Caco-2 (cell line): ENCODE measurements at regions not wholly inside any gene's neighbourhood (a gene's known extent, or its start where the extent isn't known, plus 50 kb on each side); places are given as distances from the start of the nearest gene placed in this dataset.
"Not testable (repeated sequence)": the region's sequence is repeated elsewhere in the genome, so short reads cannot be mapped to it uniquely, and the experiment has no call there.

ENCODE experiments used
- BruUV-seq: library from RNA; stranded (reverse); fragments of 400-500 nt; replicated peaks from 2 replicates; lab custom pipeline; 2021; lab: Mats Ljungman, UMichigan
- CTCF ChIA-PET: fragments of 300-600 bp; sonication (Branson Sonifier 250); formaldehyde crosslinking; loops from one replicate; lab custom pipeline; 2022; ENCODE audit warnings: antibody characterized with exemption; lab: Charles Lee
- POLR2A ChIA-PET: fragments of 300-600 bp; sonication (Branson Sonifier 250); formaldehyde crosslinking; loops from one replicate; lab custom pipeline; 2022; ENCODE audit warnings: antibody characterized with exemption; lab: Charles Lee
- DNase-seq, 2 experiments: peaks; one replicate each; pipeline versions ENCODE4 v3.0.0 to v3.0.0-alpha.2; 2020 to 2022
- H3K27me3 ChIP-seq: replicated peaks from 2 replicates; pipeline ENCODE4 v1.6.0; 2011; ENCODE audit warnings: low read length; ENCODE audit not compliant: control insufficient read depth, insufficient read depth
- H3K36me3 ChIP-seq: 2 replicates; pipeline ENCODE4 v1.5.1; 2011; ENCODE audit warnings: low read length; ENCODE audit not compliant: control insufficient read depth, insufficient read depth
- H3K4me1 ChIP-seq: fragments of 250-450 bp; sonication (Bioruptor Pico); 2 replicates; pipeline ENCODE4 v1.5.1; 2020; ENCODE audit warnings: mild to moderate bottlenecking
- H3K4me3 ChIP-seq: 2 replicates; pipeline ENCODE4 v1.5.1; 2011; ENCODE audit warnings: low read depth, mild to moderate bottlenecking, control low read depth, low read length
- H3K9me3 ChIP-seq: fragments of 250-450 bp; sonication (Bioruptor Pico); 2 replicates; pipeline ENCODE4 v1.5.1; 2020; ENCODE audit warnings: mild to moderate bottlenecking, moderate library complexity
- H3K27ac Mint-ChIP-seq: one replicate; pipeline ENCODE4 v1.8.0; 2022; ENCODE audit warnings: mixed read lengths; ENCODE audit not compliant: unreplicated experiment
- H3K27me3 Mint-ChIP-seq: one replicate; pipeline ENCODE4 v1.8.0; 2022; ENCODE audit warnings: mixed read lengths; ENCODE audit not compliant: insufficient read depth, unreplicated experiment
- H3K36me3 Mint-ChIP-seq: one replicate; pipeline ENCODE4 v1.8.0; 2022; ENCODE audit warnings: mild to moderate bottlenecking, mixed read lengths; ENCODE audit not compliant: insufficient read depth, unreplicated experiment
- H3K4me1 Mint-ChIP-seq: one replicate; pipeline ENCODE4 v1.8.0; 2022; ENCODE audit warnings: low read depth, mixed read lengths; ENCODE audit not compliant: unreplicated experiment
- H3K4me3 Mint-ChIP-seq: one replicate; pipeline ENCODE4 v1.8.0; 2022; ENCODE audit warnings: mild to moderate bottlenecking, moderate library complexity, mixed read lengths; ENCODE audit not compliant: unreplicated experiment
- H3K9me3 Mint-ChIP-seq: one replicate; pipeline ENCODE4 v1.8.0; 2022; ENCODE audit warnings: mixed read lengths; ENCODE audit not compliant: unreplicated experiment
- CTCF ChIP-seq, 2 experiments: fragments of 200-600 bp in 1 of 2; IDR thresholded peaks; 1 replicate in 1 of 2; 2 replicates in 1 of 2; pipeline versions ENCODE4 v1.5.1 to v1.8.0; 2011 to 2022; ENCODE audit warnings: antibody characterized with exemption in 1 of 2, control low read depth in 1 of 2, inconsistent platforms in 1 of 2, low read depth in 1 of 2, low read length in 1 of 2, mild to moderate bottlenecking in 1 of 2, moderate library complexity in 1 of 2; ENCODE audit not compliant: insufficient read depth in 1 of 2, severe bottlenecking in 1 of 2, unreplicated experiment in 1 of 2
- intact Hi-C: fragments of 100-400 bp; cut with micrococcal nuclease; formaldehyde crosslinking; loops from one replicate; pipeline ENCODE4 v1.10.0; 2022; ENCODE audit not compliant: unreplicated experiment

GRCh38 chr4:110344165-110344564 lies 131.8 kb upstream of the ENPEP start:
- no peaks in the 10 kb centered on the region for H3K36me3 Mint-ChIP-seq
- H3K27me3 ChIP-seq: no peaks in the 10 kb centered on the region
- ChIA-PET CTCF (interaction anchor here (0.6 to 2.9 kb wide), 15 partner anchors 9 to 347 kb away, joined by 3 to 81 read pairs (median 5); no protein-coding TSS in a partner anchor), POLR2A (no interaction called here)
- H3K4me3 Mint-ChIP-seq: no peak overlapping the region
- H3K27ac Mint-ChIP-seq: no peak overlapping the region
- no TSS peak for BruUV-seq
- no peak overlapping the region for H3K4me3 ChIP-seq
- H3K9me3 ChIP-seq: no peaks in the 10 kb centered on the region
- H3K27me3 Mint-ChIP-seq: peaks cover 10% of the 10 kb centered on the region
- no peaks in the 10 kb centered on the region for H3K36me3 ChIP-seq
- intact Hi-C loops: loop anchor here (1.0 to 5.0 kb wide), 5 partner anchors 167 to 628 kb away; no protein-coding TSS in a partner anchor
- DNase-seq: peak in 1 of 2 experiments; percentile 50
- TF ChIP-seq CTCF (IDR thresholded peaks at IDR 0.05; ENCODE audit: insufficient read depth in 1 of 2, low read depth in 1 of 2, low read length in 1 of 2, severe bottlenecking in 1 of 2, unreplicated experiment in 1 of 2): peak; percentile 56
- H3K9me3 Mint-ChIP-seq: no peaks in the 10 kb centered on the region
- no peaks in the 10 kb centered on the region for H3K4me1 ChIP-seq
- no peaks in the 10 kb centered on the region for H3K4me1 Mint-ChIP-seq

- POLR2A ChIA-PET: no interaction called here
- no peak for DNase-seq
- H3K4me1 Mint-ChIP-seq: no peaks in the 10 kb centered on the region
- Histone ChIP-seq H3K27me3 (no peaks in the 10 kb centered on the region), H3K9me3 (no peaks in the 10 kb centered on the region), H3K4me1 (no peaks in the 10 kb centered on the region), H3K4me3 (no peak overlapping the region), H3K36me3 (no peaks in the 10 kb centered on the region)
- intact Hi-C loops: loop anchor here (5.0 kb wide), 2 partner anchors 244 to 629 kb away; no protein-coding TSS in a partner anchor
- no peak overlapping the region for H3K4me3 Mint-ChIP-seq
- no peak for TF ChIP-seq CTCF (IDR thresholded peaks at IDR 0.05; ENCODE audit: insufficient read depth in 1 of 2, low read depth in 1 of 2, low read length in 1 of 2, severe bottlenecking in 1 of 2, unreplicated experiment in 1 of 2)
- no peaks in the 10 kb centered on the region for H3K9me3 Mint-ChIP-seq
- no TSS peak for BruUV-seq
- CTCF ChIA-PET: interaction anchor here (1.0 to 2.9 kb wide), 6 partner anchors 8 to 344 kb away, joined by 3 to 81 read pairs (median 10); no protein-coding TSS in a partner anchor
- H3K36me3 Mint-ChIP-seq: no peaks in the 10 kb centered on the region
- H3K27me3 Mint-ChIP-seq: peaks cover 10% of the 10 kb centered on the region
- H3K27ac Mint-ChIP-seq: no peak overlapping the region
Observed at GRCh38 chr4:110343534-110343933, 132.4 kb upstream of the ENPEP start.

GRCh38 chr4:110341118-110341517 lies 134.8 kb upstream of the ENPEP start:
- H3K4me1 ChIP-seq, H3K36me3 Mint-ChIP-seq, CTCF ChIA-PET, H3K4me3 ChIP-seq, H3K9me3 Mint-ChIP-seq, H3K4me3 Mint-ChIP-seq, H3K27me3 Mint-ChIP-seq, H3K27ac Mint-ChIP-seq, BruUV-seq, H3K4me1 Mint-ChIP-seq, H3K36me3 ChIP-seq, POLR2A ChIA-PET, H3K9me3 ChIP-seq, H3K27me3 ChIP-seq, DNase-seq: not testable (repeated sequence)
- intact Hi-C loops: loop anchor here (5.0 kb wide), 2 partner anchors 246 to 631 kb away; no protein-coding TSS in a partner anchor
